ENCODE measurements at regions not wholly inside any gene's neighbourhood (a gene's known extent, or its start where the extent isn't known, plus 50 kb on each side); places are given as distances from the start of the nearest gene placed in this dataset.

DNA sequence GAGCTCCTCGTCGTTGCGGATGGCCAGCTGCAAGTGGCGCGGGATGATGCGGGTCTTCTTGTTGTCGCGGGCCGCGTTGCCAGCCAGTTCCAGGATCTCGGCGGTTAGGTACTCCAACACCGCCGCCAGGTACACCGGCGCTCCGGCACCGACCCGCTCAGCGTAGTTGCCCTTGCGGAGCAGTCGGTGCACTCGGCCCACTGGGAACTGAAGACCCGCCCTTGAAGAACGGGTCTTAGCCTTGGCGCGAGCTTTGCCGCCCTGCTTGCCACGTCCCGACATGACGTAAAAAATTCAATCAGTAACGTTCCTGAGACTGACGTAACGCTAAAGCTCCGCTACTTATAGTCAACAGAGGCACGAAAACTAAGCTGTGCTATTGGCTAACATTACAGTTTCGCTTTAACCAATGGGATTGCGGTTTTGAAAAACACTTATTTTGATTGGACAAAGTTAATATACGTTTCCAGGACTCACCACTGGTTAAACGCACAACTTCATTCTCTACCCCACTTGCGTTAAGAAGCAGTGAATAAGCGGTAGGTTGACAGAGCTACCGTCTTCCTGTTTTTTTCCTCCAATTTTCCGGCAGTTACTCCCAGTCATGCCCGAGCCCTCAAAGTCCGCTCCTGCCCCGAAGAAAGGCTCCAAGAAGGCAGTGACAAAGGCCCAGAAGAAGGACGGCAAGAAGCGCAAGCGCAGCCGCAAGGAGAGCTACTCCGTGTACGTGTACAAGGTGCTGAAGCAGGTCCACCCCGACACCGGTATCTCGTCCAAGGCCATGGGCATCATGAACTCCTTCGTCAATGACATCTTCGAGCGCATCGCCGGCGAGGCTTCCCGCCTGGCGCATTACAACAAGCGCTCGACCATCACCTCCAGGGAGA is 73.9 kb downstream of the OR2B2 start:
- TF ChIP-seq CTCF (IDR thresholded peaks at IDR 0.05 in 8 of 11, conservative IDR thresholded peaks at IDR 0.05 in 3 of 11) = peak in 4 of 11 experiments; percentile 4 to 54 (median 32)
- TF ChIP-seq POLR2A (IDR thresholded peaks at IDR 0.05) = peak; percentile 90 to 97 (median 92)
- TF ChIP-seq POLR2AphosphoS5 (IDR thresholded peaks at IDR 0.05) = peak; percentile 100
